ENCODE measurements at regions not wholly inside any gene's neighbourhood (a gene's known extent, or its start where the extent isn't known, plus 50 kb on each side); places are given as distances from the start of the nearest gene placed in this dataset.

DNA sequence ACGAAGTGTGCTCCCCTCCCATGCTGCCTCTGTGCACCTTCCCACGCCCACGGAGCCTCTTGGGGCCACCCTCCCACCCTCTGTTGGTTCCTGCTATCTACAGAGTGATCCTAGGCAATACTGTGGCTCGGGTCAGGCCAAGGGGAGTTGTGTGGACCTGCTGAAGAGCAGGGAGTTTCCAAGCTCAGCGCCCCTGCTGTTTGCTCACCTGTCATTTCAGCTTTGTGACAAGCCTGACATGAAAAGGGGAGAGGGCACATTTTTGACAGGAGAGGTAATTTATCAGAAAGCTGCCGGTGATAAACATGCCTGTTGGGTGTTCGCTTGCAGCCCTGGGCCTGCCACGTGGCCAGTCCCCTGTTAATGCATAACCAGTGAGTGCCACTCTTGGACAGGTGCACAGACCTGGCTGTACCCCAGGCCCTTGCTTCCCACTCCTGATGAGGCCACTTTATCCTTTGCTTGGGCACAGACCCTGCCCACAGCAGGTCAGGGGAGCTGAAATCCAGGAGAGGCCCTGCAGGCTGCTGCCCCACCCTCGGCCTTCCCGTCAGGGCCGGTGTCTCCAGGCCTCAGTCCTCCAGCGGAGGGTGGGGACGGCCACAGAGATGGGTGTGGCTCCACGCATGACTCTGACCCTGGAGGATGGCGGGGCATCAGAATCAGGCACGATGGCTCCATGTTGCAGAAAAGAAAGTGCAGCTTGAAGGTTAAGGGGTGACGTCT lies 201.5 kb upstream of the GPR12 start:
- TF ChIP-seq POLR2AphosphoS5 (IDR thresholded peaks at IDR 0.05; ENCODE audit: low read depth, low read length) (no peak), TAF1 (IDR thresholded peaks at IDR 0.05; ENCODE audit: borderline replicate concordance, low read depth, low read length) (no peak)

All from GM12892 (cell line).